GM12878 (cell line): ENCODE measurements at regions not wholly inside any gene's neighbourhood (a gene's known extent, or its start where the extent isn't known, plus 50 kb on each side); places are given as distances from the start of the nearest gene placed in this dataset.

Source experiments
- HCFC1 ChIP-seq: fragments of 150-350 bp; IDR thresholded peaks from 2 replicates; pipeline ENCODE4 v1.6.1; 2014; ENCODE audit warnings: low read length
- MEF2B ChIP-seq: fragments of 450-650 bp; IDR thresholded peaks from 2 replicates; pipeline ENCODE4 v1.6.1; 2018; ENCODE audit warnings: mild to moderate bottlenecking, moderate library complexity; ENCODE audit not compliant: partially characterized antibody, poor library complexity, severe bottlenecking
- SMARCA5 ChIP-seq: fragments of 450-650 bp; IDR thresholded peaks from 2 replicates; pipeline ENCODE4 v1.6.1; 2017; ENCODE audit warnings: mild to moderate bottlenecking
- TAF1 ChIP-seq: IDR thresholded peaks from 2 replicates; pipeline ENCODE4 v1.6.1; 2011; ENCODE audit warnings: mild to moderate bottlenecking, low read depth, low read length, borderline replicate concordance
- ZNF687 ChIP-seq: fragments of 450-650 bp; IDR thresholded peaks from 2 replicates; pipeline ENCODE4 v1.6.1; 2017; ENCODE audit warnings: mild to moderate bottlenecking, moderate library complexity
- TF ChIP-seq, protein P1 (sequence below): fragments of 450-650 bp; IDR thresholded peaks from 2 replicates; pipeline ENCODE4 v1.6.1; 2016; ENCODE audit warnings: mild to moderate bottlenecking
- TF ChIP-seq, protein P2 (sequence below): fragments of 450-650 bp; conservative IDR thresholded peaks from 2 replicates; pipeline ENCODE4 v1.6.1; 2017; ENCODE audit warnings: mild to moderate bottlenecking, moderate library complexity

DNA sequence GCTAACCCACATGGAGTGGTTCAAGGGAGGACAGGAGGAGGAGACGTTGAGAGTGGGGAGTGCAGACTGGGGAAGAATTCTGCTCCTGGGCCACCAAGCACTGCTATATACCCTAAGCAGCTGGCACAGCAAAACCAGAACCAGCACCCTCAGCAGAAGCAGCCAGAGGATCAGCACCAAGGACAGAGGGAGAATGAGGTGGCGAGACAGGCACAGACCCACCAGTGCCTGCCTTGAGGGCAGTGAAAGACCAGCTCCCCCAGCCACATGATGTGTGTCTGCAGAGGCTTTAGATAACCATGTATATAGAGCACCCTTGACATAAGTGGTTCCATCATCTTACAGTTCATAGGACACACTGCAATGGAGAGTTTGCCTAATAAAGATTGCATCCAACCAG lies 319.0 kb downstream of the GABRB3 start (continued):
- TF ChIP-seq ZNF687: no peak
- TF ChIP-seq SMARCA5: no peak
- no peak for TF ChIP-seq HCFC1
- TF ChIP-seq, protein P1, sequence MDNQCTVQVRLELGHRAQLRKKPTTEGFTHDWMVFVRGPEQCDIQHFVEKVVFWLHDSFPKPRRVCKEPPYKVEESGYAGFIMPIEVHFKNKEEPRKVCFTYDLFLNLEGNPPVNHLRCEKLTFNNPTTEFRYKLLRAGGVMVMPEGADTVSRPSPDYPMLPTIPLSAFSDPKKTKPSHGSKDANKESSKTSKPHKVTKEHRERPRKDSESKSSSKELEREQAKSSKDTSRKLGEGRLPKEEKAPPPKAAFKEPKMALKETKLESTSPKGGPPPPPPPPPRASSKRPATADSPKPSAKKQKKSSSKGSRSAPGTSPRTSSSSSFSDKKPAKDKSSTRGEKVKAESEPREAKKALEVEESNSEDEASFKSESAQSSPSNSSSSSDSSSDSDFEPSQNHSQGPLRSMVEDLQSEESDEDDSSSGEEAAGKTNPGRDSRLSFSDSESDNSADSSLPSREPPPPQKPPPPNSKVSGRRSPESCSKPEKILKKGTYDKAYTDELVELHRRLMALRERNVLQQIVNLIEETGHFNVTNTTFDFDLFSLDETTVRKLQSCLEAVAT: no peak
- TF ChIP-seq MEF2B: no peak
- TF ChIP-seq TAF1: no peak
- TF ChIP-seq, protein P2, sequence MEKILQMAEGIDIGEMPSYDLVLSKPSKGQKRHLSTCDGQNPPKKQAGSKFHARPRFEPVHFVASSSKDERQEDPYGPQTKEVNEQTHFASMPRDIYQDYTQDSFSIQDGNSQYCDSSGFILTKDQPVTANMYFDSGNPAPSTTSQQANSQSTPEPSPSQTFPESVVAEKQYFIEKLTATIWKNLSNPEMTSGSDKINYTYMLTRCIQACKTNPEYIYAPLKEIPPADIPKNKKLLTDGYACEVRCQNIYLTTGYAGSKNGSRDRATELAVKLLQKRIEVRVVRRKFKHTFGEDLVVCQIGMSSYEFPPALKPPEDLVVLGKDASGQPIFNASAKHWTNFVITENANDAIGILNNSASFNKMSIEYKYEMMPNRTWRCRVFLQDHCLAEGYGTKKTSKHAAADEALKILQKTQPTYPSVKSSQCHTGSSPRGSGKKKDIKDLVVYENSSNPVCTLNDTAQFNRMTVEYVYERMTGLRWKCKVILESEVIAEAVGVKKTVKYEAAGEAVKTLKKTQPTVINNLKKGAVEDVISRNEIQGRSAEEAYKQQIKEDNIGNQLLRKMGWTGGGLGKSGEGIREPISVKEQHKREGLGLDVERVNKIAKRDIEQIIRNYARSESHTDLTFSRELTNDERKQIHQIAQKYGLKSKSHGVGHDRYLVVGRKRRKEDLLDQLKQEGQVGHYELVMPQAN: no peak
